A549 (cell line): ENCODE measurements at regions not wholly inside any gene's neighbourhood (a gene's known extent, or its start where the extent isn't known, plus 50 kb on each side); places are given as distances from the start of the nearest gene placed in this dataset.

Experiments
- ATAC-seq, 2 experiments: fragments of 200-7000 bp in 1 of 2; fragments of >200 bp in 1 of 2; cut with Nextera tagmentation in 1 of 2; cut with Tn5 transposase in 1 of 2; 3 replicates each; pipeline versions ENCODE4 v1.8.0 to v1.9.1; 2018 to 2020; ENCODE audit warnings: mild to moderate bottlenecking in 1 of 2, moderate library complexity in 1 of 2
- CTCF ChIA-PET: fragments of 300-600 bp; sonication (Branson Sonifier 250); formaldehyde crosslinking; extraction: SDS; loops from one replicate; lab custom pipeline; 2021; ENCODE audit warnings: antibody characterized with exemption, inconsistent platforms; lab: Yijun Ruan, JAX
- POLR2A ChIA-PET: fragments of 350-600 bp; formaldehyde crosslinking; extraction: SDS; loops from one replicate; lab custom pipeline; 2021; ENCODE audit warnings: antibody characterized with exemption, inconsistent platforms; lab: Yijun Ruan, JAX
- DNase-seq, 2 experiments: peaks; one replicate each; pipeline versions ENCODE4 v3.0.0 to v3.0.0-alpha.2; 2011 to 2016; ENCODE audit warnings: low read depth in 1 of 2, low spot score in 1 of 2
- FAIRE-seq: peaks from 2 replicates; lab custom pipeline; 2011; peaks lifted over from hg19 to GRCh38; lab: Jason Lieb, UNC
- H3K27ac ChIP-seq, 2 experiments: fragments of >200 bp; sonication (Bioruptor Twin); formaldehyde crosslinking; 3 replicates each; pipeline ENCODE4 v1.5.1; 2016 to 2017
- H3K4me1 ChIP-seq: fragments of >200 bp; sonication (Bioruptor Twin); formaldehyde crosslinking; 3 replicates; pipeline ENCODE4 v1.6.1; 2016
- H3K4me2 ChIP-seq: fragments of >200 bp; sonication (Bioruptor Twin); formaldehyde crosslinking; 3 replicates; pipeline ENCODE4 v1.6.1; 2016
- H3K4me3 ChIP-seq: fragments of >200 bp; sonication (Bioruptor Twin); formaldehyde crosslinking; 3 replicates; pipeline ENCODE4 v1.5.1; 2016
- H3K9me3 ChIP-seq: fragments of >200 bp; sonication (Bioruptor Twin); formaldehyde crosslinking; 3 replicates; pipeline ENCODE4 v1.6.1; 2016
- EHMT2 ChIP-seq: fragments of 200-600 bp; sonication (generic); IDR thresholded peaks from 2 replicates; pipeline ENCODE4 v1.6.1; 2016; ENCODE audit warnings: antibody characterized with exemption, low read depth, mild to moderate bottlenecking, moderate library complexity
- EP300 ChIP-seq, 2 experiments: fragments of >200 bp; sonication (Bioruptor Twin); formaldehyde crosslinking; IDR thresholded peaks; 2 replicates in 1 of 2; 3 replicates in 1 of 2; pipeline ENCODE4 v1.6.1; 2016 to 2017
- GATA3 ChIP-seq: IDR thresholded peaks from 2 replicates; pipeline ENCODE4 v1.6.1; 2012; ENCODE audit warnings: borderline replicate concordance
- HOXB5 ChIP-seq: fragments of 250-450 bp; sonication (Bioruptor Pico); IDR thresholded peaks from 2 replicates; pipeline ENCODE4 v1.5.0; 2020; ENCODE audit warnings: mild to moderate bottlenecking, moderate library complexity
- JUNB ChIP-seq: fragments of >200 bp; sonication (Bioruptor Twin); formaldehyde crosslinking; IDR thresholded peaks from 2 replicates; pipeline ENCODE4 v1.6.1; 2016
- MAX ChIP-seq: IDR thresholded peaks from 2 replicates; pipeline ENCODE4 v1.6.1; 2012
- MAZ ChIP-seq: fragments of 150-350 bp; IDR thresholded peaks from 2 replicates; pipeline ENCODE4 v1.6.1; 2014; ENCODE audit warnings: antibody characterized with exemption, low read depth, low read length, borderline replicate concordance
- PBX3 ChIP-seq: IDR thresholded peaks from 2 replicates; pipeline ENCODE4 v1.6.1; 2012
- RAD21 ChIP-seq, 2 experiments: fragments of >200 bp in 1 of 2; sonication (Bioruptor Twin) in 1 of 2; formaldehyde crosslinking in 1 of 2; IDR thresholded peaks in 1 of 2; conservative IDR thresholded peaks in 1 of 2; 2 replicates in 1 of 2; 3 replicates in 1 of 2; pipeline ENCODE4 v1.6.1; 2012 to 2018; ENCODE audit warnings: inconsistent platforms in 1 of 2
- RARB ChIP-seq: fragments of 250-450 bp; sonication (Bioruptor Pico); IDR thresholded peaks from 2 replicates; pipeline ENCODE4 v1.8.0; 2021; ENCODE audit warnings: mild to moderate bottlenecking, moderate library complexity
- REST ChIP-seq: fragments of 200-600 bp; sonication (generic); IDR thresholded peaks from 2 replicates; pipeline ENCODE4 v1.6.1; 2016; ENCODE audit warnings: antibody characterized with exemption, mild to moderate bottlenecking, moderate library complexity
- WGBS: methylation state at CpG from one replicate; pipeline ENCODE4 v1.1.6; 2017; ENCODE audit errors: missing lambda C conversion rate; 5-methylcytosine and 5-hydroxymethylcytosine counted together
- TF ChIP-seq, protein P1 (sequence below): IDR thresholded peaks from 2 replicates; pipeline ENCODE4 v1.6.1; 2012; ENCODE audit warnings: low read depth, borderline replicate concordance

GRCh38 chr6:159463119-159463829 lies 229.8 kb downstream of the SOD2 start:
- H3K27ac ChIP-seq, result no peak overlapping the region
- ATAC-seq (no peak), FAIRE-seq (no peak), DNase-seq (peak in 1 of 2 experiments; percentile 5)
- TF ChIP-seq EP300 (IDR thresholded peaks at IDR 0.05) (no peak), JUNB (no peak), RAD21 (conservative IDR thresholded peaks at IDR 0.05 in 1 of 2, IDR thresholded peaks at IDR 0.05 in 1 of 2) (peak in 1 of 2 experiments; percentile 35; a peak in 1 of 5 replicates), MAX (no peak), EHMT2 (no peak), GATA3 (no peak)
- no peaks in the 10 kb centered on the region for H3K9me3 ChIP-seq
- ChIA-PET CTCF (interaction anchor here (1.2 kb wide), 1 partner anchor 289 kb away, joined by 3 read pairs; no protein-coding TSS in a partner anchor), POLR2A (no interaction called here)
- H3K4me2 ChIP-seq, result no peak overlapping the region
- WGBS, result 43% methylated on average over 22 of the region's 22 CpGs
- H3K4me1 ChIP-seq, result no peaks in the 10 kb centered on the region
- H3K4me3 ChIP-seq, result no peak overlapping the region

GRCh38 chr6:159462431-159462830 lies 230.6 kb downstream of the SOD2 start:
- CTCF ChIA-PET, result interaction anchor here (1.2 kb wide), 1 partner anchor 288 kb away, joined by 3 read pairs; no protein-coding TSS in a partner anchor

More at GRCh38 chr6:159462431-159462830, 230.6 kb downstream of the SOD2 start:
- ATAC-seq, result no peak
- POLR2A ChIA-PET, result no interaction called here
- Histone ChIP-seq H3K27ac (no peak overlapping the region), H3K9me3 (no peaks in the 10 kb centered on the region), H3K4me1 (no peaks in the 10 kb centered on the region), H3K4me2 (no peak overlapping the region), H3K4me3 (no peak overlapping the region)
- no peak for TF ChIP-seq PBX3
- no peak for TF ChIP-seq HOXB5 (CRISPR knock-in tag)
- no peak for TF ChIP-seq REST
- TF ChIP-seq MAZ, result no peak
- TF ChIP-seq, protein P1, sequence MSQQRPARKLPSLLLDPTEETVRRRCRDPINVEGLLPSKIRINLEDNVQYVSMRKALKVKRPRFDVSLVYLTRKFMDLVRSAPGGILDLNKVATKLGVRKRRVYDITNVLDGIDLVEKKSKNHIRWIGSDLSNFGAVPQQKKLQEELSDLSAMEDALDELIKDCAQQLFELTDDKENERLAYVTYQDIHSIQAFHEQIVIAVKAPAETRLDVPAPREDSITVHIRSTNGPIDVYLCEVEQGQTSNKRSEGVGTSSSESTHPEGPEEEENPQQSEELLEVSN, result no peak
- no peak for TF ChIP-seq RARB (CRISPR knock-in tag)
- no peak for FAIRE-seq
- no peak for DNase-seq
- WGBS, result 27% methylated on average over 7 of the region's 7 CpGs
